Calu3 (cell line): ENCODE measurements at regions not wholly inside any gene's neighbourhood (a gene's known extent, or its start where the extent isn't known, plus 50 kb on each side); places are given as distances from the start of the nearest gene placed in this dataset.

Experiments used
- BruUV-seq: library from RNA; stranded (reverse); fragments of 400-500 nt; replicated peaks from 2 replicates; lab custom pipeline; 2021; lab: Mats Ljungman, UMichigan
- CTCF ChIA-PET: fragments of 300-600 bp; sonication (Branson Sonifier 250); formaldehyde crosslinking; loops from one replicate; lab custom pipeline; 2022; ENCODE audit warnings: antibody characterized with exemption; lab: Charles Lee
- DNase-seq: peaks from one replicate; pipeline ENCODE4 v3.0.0; 2022
- H3K27ac Mint-ChIP-seq: one replicate; pipeline ENCODE4 v1.8.0; 2022; ENCODE audit warnings: mixed read lengths; ENCODE audit not compliant: unreplicated experiment
- H3K27me3 Mint-ChIP-seq: one replicate; pipeline ENCODE4 v1.8.0; 2022; ENCODE audit warnings: mixed read lengths; ENCODE audit not compliant: unreplicated experiment
- H3K36me3 Mint-ChIP-seq: one replicate; pipeline ENCODE4 v1.8.0; 2022; ENCODE audit warnings: mild to moderate bottlenecking, moderate library complexity, mixed read lengths; ENCODE audit not compliant: insufficient read depth, unreplicated experiment
- H3K4me1 Mint-ChIP-seq: one replicate; pipeline ENCODE4 v1.8.0; 2022; ENCODE audit warnings: mild to moderate bottlenecking, low read depth, mixed read lengths; ENCODE audit not compliant: unreplicated experiment
- H3K4me3 Mint-ChIP-seq: one replicate; pipeline ENCODE4 v1.8.0; 2022; ENCODE audit warnings: mild to moderate bottlenecking, low read depth, moderate library complexity, mixed read lengths; ENCODE audit not compliant: unreplicated experiment
- H3K9me3 Mint-ChIP-seq: one replicate; pipeline ENCODE4 v1.8.0; 2022; ENCODE audit warnings: low read depth, mixed read lengths; ENCODE audit not compliant: unreplicated experiment
- CTCF ChIP-seq: fragments of 200-600 bp; IDR thresholded peaks from one replicate; pipeline ENCODE4 v1.8.0; 2022; ENCODE audit warnings: antibody characterized with exemption; ENCODE audit not compliant: unreplicated experiment
- intact Hi-C: fragments of 100-400 bp; cut with micrococcal nuclease; formaldehyde crosslinking; loops from one replicate; pipeline ENCODE4 v1.10.0; 2022; ENCODE audit not compliant: unreplicated experiment

DNA sequence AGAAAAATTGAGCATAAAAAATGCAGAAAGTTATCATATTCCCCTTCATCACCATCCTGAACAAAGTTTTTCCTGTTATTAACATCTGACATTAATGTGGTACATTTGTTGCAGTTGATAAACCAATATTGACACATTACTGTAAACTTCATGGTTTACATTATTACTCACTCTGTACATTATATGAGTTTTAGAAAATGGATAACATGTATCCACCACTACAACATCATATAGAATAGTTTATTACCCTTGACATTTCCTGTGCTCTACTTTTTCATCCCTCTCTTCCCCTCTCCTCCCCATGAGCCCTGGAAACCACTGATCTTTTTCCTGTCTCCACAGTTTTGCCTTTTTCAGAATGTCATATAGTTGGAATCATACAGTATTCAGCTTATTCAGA lies 618.6 kb upstream of the TMEFF2 start:
- intact Hi-C loops: no loop called here
- no peaks in the 10 kb centered on the region for H3K4me1 Mint-ChIP-seq
- peaks cover 4% of the 10 kb centered on the region for H3K9me3 Mint-ChIP-seq
- CTCF ChIA-PET: no interaction called here
- DNase-seq: no peak
- BruUV-seq: no TSS peak
- H3K36me3 Mint-ChIP-seq: no peaks in the 10 kb centered on the region
- TF ChIP-seq CTCF: no peak
- no peak overlapping the region for H3K4me3 Mint-ChIP-seq
- H3K27ac Mint-ChIP-seq: no peak overlapping the region
- no peaks in the 10 kb centered on the region for H3K27me3 Mint-ChIP-seq

DNA sequence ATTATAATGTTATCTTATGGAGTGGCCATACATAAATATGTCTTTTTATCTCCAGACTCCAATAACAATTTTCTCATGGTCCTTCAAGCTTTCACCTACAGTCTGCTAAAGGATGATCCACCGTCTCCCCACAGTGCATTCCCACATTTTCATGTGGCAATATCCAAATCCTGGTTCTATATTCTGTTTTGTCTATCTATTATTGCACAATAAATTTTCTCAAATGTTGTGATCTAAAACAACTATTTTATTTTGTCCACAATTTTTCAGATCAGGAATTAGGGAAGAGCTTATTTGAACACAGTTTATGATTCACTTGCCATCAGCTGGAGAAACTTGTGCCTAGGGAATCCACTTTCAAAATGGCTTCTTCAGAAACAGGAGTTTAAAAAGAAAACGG lies 614.4 kb upstream of the TMEFF2 start:
- H3K36me3 Mint-ChIP-seq: no peaks in the 10 kb centered on the region
- DNase-seq: no peak
- H3K4me3 Mint-ChIP-seq: no peak overlapping the region
- H3K9me3 Mint-ChIP-seq: peaks cover 14% of the 10 kb centered on the region
- H3K27ac Mint-ChIP-seq: no peak overlapping the region
- intact Hi-C loops: no loop called here
- TF ChIP-seq CTCF: no peak
- H3K4me1 Mint-ChIP-seq: no peaks in the 10 kb centered on the region
- CTCF ChIA-PET: no interaction called here
- BruUV-seq: no TSS peak
- no peaks in the 10 kb centered on the region for H3K27me3 Mint-ChIP-seq

GRCh38 chr2:192783643-192784042 lies 588.9 kb upstream of the TMEFF2 start:
- H3K4me1 Mint-ChIP-seq: no peaks in the 10 kb centered on the region
- no peak for TF ChIP-seq CTCF
- H3K36me3 Mint-ChIP-seq: no peaks in the 10 kb centered on the region
- BruUV-seq: no TSS peak
- DNase-seq: no peak
- CTCF ChIA-PET: no interaction called here
- no peaks in the 10 kb centered on the region for H3K27me3 Mint-ChIP-seq
- H3K9me3 Mint-ChIP-seq: no peaks in the 10 kb centered on the region
- no peak overlapping the region for H3K27ac Mint-ChIP-seq
- intact Hi-C loops: no loop called here
- no peak overlapping the region for H3K4me3 Mint-ChIP-seq

DNA sequence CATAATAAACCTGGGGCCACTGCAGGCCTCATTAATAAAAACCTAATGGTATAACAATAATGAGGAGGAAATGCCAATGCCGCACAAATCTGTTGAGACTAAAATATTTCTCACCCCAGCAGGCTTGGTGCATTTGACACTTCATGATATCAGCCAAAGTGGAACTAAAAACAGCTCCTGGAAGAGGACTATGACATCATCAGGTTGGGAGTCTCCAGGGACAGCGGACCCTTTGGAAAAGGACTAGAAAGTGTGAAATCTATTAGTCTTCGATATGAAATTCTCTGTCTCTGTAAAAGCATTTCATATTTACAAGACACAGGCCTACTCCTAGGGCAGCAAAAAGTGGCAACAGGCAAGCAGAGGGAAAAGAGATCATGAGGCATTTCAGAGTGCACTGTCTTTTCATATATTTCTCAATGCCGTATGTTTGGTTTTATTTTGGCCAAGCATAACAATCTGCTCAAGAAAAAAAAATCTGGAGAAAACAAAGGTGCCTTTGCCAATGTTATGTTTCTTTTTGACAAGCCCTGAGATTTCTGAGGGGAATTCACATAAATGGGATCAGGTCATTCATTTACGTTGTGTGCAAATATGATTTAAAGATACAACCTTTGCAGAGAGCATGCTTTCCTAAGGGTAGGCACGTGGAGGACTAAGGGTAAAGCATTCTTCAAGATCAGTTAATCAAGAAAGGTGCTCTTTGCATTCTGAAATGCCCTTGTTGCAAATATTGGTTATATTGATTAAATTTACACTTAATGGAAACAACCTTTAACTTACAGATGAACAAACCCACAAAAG lies 580.9 kb upstream of the TMEFF2 start:
- Mint-ChIP-seq H3K4me1 (no peaks in the 10 kb centered on the region), H3K4me3 (no peak overlapping the region), H3K9me3 (no peaks in the 10 kb centered on the region), H3K36me3 (no peaks in the 10 kb centered on the region), H3K27me3 (no peaks in the 10 kb centered on the region), H3K27ac (no peak overlapping the region)
- BruUV-seq: no TSS peak
- no peak for TF ChIP-seq CTCF
- CTCF ChIA-PET: no interaction called here
- no peak for DNase-seq
- intact Hi-C loops: no loop called here
